ENCODE measurements at regions not wholly inside any gene's neighbourhood (a gene's known extent, or its start where the extent isn't known, plus 50 kb on each side); places are given as distances from the start of the nearest gene placed in this dataset.

DNA sequence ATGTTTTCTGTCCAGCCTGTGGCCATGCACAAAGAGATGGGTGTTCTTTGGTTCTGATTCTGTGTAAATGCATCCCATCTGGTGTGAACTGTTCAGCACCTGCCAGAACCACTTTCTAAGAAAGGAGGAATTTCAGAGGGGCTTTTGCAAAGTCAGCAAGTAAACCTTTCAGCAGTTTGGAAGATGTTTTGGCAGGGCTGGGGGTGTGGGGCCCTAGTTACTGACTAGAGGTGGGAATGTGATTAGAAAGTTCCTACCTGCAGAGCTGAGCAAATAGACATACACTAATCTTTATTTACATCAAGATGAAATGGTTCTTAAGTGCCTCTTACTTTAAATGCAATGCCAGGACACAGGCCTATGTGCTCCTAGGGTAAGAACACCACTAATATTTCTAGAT lies 378.1 kb upstream of the USP24 start:
- Mint-ChIP-seq H3K4me3 (no peak overlapping the region), H3K9me3 (no peaks in the 10 kb centered on the region), H3K36me3 (ENCODE audit: low read depth) (no peaks in the 10 kb centered on the region), H3K27ac (no peak overlapping the region), H3K4me1 (ENCODE audit: low read depth) (no peaks in the 10 kb centered on the region), H3K27me3 (peaks cover 6% of the 10 kb centered on the region)
- DNase-seq = no peak

GRCh38 chr1:55592122-55592521 lies 377.0 kb upstream of the USP24 start:
- Mint-ChIP-seq H3K36me3 (ENCODE audit: low read depth) (no peaks in the 10 kb centered on the region), H3K4me3 (no peak overlapping the region), H3K27ac (no peak overlapping the region), H3K27me3 (peaks cover 6% of the 10 kb centered on the region), H3K9me3 (no peaks in the 10 kb centered on the region), H3K4me1 (ENCODE audit: low read depth) (no peaks in the 10 kb centered on the region)
- no peak for DNase-seq

DNA sequence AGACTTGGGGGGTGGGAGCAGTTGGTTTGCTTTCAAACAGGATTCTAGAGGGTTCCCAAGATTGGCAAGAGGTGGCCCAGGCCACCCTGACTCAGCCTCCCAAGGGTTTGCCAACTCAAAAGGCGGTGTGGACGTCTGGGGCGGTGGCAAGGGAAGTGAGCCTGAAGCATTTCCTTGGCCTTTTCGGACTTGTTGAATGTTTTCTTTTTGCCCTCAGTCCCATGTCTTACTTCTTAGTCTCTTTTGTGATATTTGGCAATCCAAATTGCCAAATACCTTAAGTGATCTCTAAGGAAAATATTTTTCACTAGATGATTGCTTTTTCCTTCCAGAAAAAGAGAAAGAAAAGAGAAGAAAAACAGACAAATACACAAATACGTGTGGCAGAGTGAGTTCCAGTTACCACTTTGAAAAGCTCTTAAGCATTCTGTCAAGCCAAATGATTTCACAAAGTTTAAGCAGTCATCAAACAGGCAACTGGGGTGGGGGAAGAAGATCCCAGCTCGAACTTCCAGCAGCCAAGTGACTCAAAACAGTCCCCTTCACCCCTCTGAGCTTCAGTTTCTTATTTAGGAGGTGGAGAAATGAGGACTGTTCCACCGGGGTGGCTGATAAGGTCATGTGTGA lies 374.6 kb upstream of the USP24 start:
- no peak overlapping the region for H3K27ac Mint-ChIP-seq
- no peak overlapping the region for H3K4me3 Mint-ChIP-seq
- no peak for DNase-seq
- peaks cover 8% of the 10 kb centered on the region for H3K27me3 Mint-ChIP-seq
- no peaks in the 10 kb centered on the region for H3K36me3 Mint-ChIP-seq (ENCODE audit: low read depth)
- no peaks in the 10 kb centered on the region for H3K4me1 Mint-ChIP-seq (ENCODE audit: low read depth)
- no peaks in the 10 kb centered on the region for H3K9me3 Mint-ChIP-seq

DNA sequence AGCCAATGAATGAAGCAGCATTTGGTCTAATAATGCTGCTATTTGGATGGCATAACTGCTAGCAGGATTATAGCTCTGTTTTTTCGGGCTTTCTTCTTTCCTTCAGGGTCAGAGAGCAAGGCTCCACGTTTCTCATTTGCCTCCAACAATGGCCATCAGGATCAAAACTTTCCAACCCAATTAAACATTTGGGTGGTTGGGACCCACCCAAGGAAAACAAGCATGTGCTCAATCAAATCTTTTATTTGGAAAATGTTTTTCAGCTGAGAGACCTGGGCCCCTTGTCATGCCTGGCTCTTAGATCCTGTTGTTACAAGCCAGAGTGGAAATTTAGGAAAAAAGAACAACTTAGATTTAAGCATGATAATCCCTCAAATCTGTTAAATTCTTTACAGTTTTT lies 373.1 kb upstream of the USP24 start:
- DNase-seq = no peak
- no peak overlapping the region for H3K4me3 Mint-ChIP-seq
- no peaks in the 10 kb centered on the region for H3K4me1 Mint-ChIP-seq (ENCODE audit: low read depth)
- H3K27ac Mint-ChIP-seq = no peak overlapping the region
- no peaks in the 10 kb centered on the region for H3K36me3 Mint-ChIP-seq (ENCODE audit: low read depth)
- H3K27me3 Mint-ChIP-seq = peaks cover 12% of the 10 kb centered on the region
- no peaks in the 10 kb centered on the region for H3K9me3 Mint-ChIP-seq

DNA sequence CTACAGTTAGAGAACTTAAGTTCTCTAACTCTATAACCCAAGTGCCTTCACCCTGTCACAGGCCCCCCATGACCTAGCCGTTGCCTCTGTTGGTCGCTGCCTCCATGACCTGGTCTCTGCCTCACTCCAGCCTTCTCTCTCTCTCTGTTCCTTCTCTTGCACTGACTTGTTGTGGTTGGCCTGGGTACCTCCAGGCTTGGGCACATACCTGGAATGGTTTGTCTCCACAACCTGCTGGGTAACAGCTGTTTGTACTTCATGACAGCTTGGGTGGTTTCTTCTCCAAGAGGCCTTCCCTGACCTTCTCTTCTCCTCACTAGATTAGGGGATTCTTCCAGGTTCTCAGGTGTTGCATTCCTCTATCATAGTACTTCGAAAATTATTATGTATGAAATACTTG lies 371.6 kb upstream of the USP24 start:
- no peaks in the 10 kb centered on the region for H3K36me3 Mint-ChIP-seq (ENCODE audit: low read depth)
- H3K9me3 Mint-ChIP-seq = no peaks in the 10 kb centered on the region
- no peak overlapping the region for H3K4me3 Mint-ChIP-seq
- no peaks in the 10 kb centered on the region for H3K4me1 Mint-ChIP-seq (ENCODE audit: low read depth)
- no peak for DNase-seq
- no peak overlapping the region for H3K27ac Mint-ChIP-seq
- peaks cover 15% of the 10 kb centered on the region for H3K27me3 Mint-ChIP-seq

GRCh38 chr1:55585402-55585792 lies 370.2 kb upstream of the USP24 start:
- Mint-ChIP-seq H3K27ac (no peak overlapping the region), H3K9me3 (no peaks in the 10 kb centered on the region), H3K36me3 (ENCODE audit: low read depth) (no peaks in the 10 kb centered on the region), H3K27me3 (peaks cover 15% of the 10 kb centered on the region), H3K4me3 (no peak overlapping the region), H3K4me1 (ENCODE audit: low read depth) (no peaks in the 10 kb centered on the region)
- no peak for DNase-seq

- H3K9me3 Mint-ChIP-seq = no peaks in the 10 kb centered on the region
- no peaks in the 10 kb centered on the region for H3K4me1 Mint-ChIP-seq (ENCODE audit: low read depth)
- no peaks in the 10 kb centered on the region for H3K36me3 Mint-ChIP-seq (ENCODE audit: low read depth)
- H3K4me3 Mint-ChIP-seq = no peak overlapping the region
- H3K27me3 Mint-ChIP-seq = peaks cover 15% of the 10 kb centered on the region
- no peak overlapping the region for H3K27ac Mint-ChIP-seq
- no peak for DNase-seq
Measured at GRCh38 chr1:55584526-55585401, 369.6 kb upstream of the USP24 start.

DNA sequence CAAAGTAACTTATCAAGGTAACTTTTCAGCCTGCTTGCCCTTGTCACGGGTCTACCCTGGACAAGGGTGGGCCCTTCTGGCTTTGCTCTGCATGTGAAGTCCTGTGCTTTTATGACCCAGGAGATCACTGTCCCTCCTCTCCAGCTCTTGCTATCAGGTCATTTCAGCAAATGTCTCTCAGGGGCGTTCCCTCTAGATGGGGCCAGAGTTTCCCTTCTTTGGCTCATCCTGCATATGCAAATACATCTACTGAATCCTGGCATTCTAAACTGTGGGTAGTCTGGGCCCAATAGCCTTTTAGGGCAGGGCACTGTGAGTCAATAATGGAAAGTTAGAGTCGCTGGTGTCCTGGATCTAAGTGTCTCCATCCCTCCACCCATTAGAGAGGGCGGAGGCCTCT lies 366.9 kb upstream of the USP24 start:
- Mint-ChIP-seq H3K27me3 (peaks cover 12% of the 10 kb centered on the region), H3K4me3 (no peak overlapping the region), H3K36me3 (ENCODE audit: low read depth) (no peaks in the 10 kb centered on the region), H3K9me3 (no peaks in the 10 kb centered on the region), H3K27ac (no peak overlapping the region), H3K4me1 (ENCODE audit: low read depth) (no peaks in the 10 kb centered on the region)
- no peak for DNase-seq

- Mint-ChIP-seq H3K9me3 (no peaks in the 10 kb centered on the region), H3K36me3 (ENCODE audit: low read depth) (no peaks in the 10 kb centered on the region), H3K27me3 (peaks cover 12% of the 10 kb centered on the region), H3K4me3 (no peak overlapping the region), H3K27ac (no peak overlapping the region), H3K4me1 (ENCODE audit: low read depth) (no peaks in the 10 kb centered on the region)
- no peak for DNase-seq
Measured at GRCh38 chr1:55580845-55581332, 365.7 kb upstream of the USP24 start.

GRCh38 chr1:55579332-55580001 lies 364.3 kb upstream of the USP24 start:
- no peaks in the 10 kb centered on the region for H3K4me1 Mint-ChIP-seq (ENCODE audit: low read depth)
- no peak overlapping the region for H3K4me3 Mint-ChIP-seq
- H3K27me3 Mint-ChIP-seq = peaks cover 3% of the 10 kb centered on the region
- DNase-seq = no peak
- H3K36me3 Mint-ChIP-seq (ENCODE audit: low read depth) = no peaks in the 10 kb centered on the region
- H3K9me3 Mint-ChIP-seq = no peaks in the 10 kb centered on the region
- no peak overlapping the region for H3K27ac Mint-ChIP-seq

DNA sequence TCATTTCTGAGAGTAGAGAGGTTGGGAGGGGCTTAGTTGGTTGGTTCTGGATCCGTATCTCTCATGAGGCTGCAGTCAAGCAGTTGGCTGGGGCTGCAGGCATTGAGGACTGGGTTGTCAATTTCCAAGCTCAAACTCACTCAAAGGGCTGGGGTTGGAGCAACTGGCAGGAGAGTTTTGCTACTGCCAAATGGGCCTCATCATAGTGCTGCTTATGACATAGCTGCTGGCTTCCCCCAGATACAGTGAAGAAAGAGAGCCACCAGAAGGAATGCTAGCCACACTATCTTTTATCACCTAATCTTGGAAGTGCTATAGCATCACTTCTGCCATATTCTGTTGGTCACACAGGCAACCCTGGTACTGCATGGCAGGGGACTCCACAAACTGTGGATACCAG lies 363.5 kb upstream of the USP24 start:
- Mint-ChIP-seq H3K36me3 (ENCODE audit: low read depth) (no peaks in the 10 kb centered on the region), H3K27ac (no peak overlapping the region), H3K27me3 (peaks cover 2% of the 10 kb centered on the region), H3K4me1 (ENCODE audit: low read depth) (no peaks in the 10 kb centered on the region), H3K4me3 (no peak overlapping the region), H3K9me3 (no peaks in the 10 kb centered on the region)
- DNase-seq = no peak

- Mint-ChIP-seq H3K9me3 (no peaks in the 10 kb centered on the region), H3K27me3 (peaks cover 2% of the 10 kb centered on the region), H3K4me1 (ENCODE audit: low read depth) (no peaks in the 10 kb centered on the region), H3K36me3 (ENCODE audit: low read depth) (no peaks in the 10 kb centered on the region), H3K27ac (no peak overlapping the region), H3K4me3 (no peak overlapping the region)
- DNase-seq = no peak
Measured at GRCh38 chr1:55575571-55576279, 360.6 kb upstream of the USP24 start.

- no peak for DNase-seq
- Mint-ChIP-seq H3K27ac (no peak overlapping the region), H3K27me3 (peaks cover 4% of the 10 kb centered on the region), H3K4me1 (ENCODE audit: low read depth) (no peaks in the 10 kb centered on the region), H3K36me3 (ENCODE audit: low read depth) (no peaks in the 10 kb centered on the region), H3K4me3 (no peak overlapping the region), H3K9me3 (no peaks in the 10 kb centered on the region)
Measured at GRCh38 chr1:55574691-55575225, 359.6 kb upstream of the USP24 start.

Data from activated T-cell treated with anti-CD3 and anti-CD28 coated beads, Interleukin-2, amount 50 U/mL, for 24 hours (primary cell).